ENCODE measurements at regions not wholly inside any gene's neighbourhood (a gene's known extent, or its start where the extent isn't known, plus 50 kb on each side); places are given as distances from the start of the nearest gene placed in this dataset.

GRCh38 chr10:1966712-1967376, 229.5 kb upstream of the ADARB2 start:
- no peak overlapping the region for H3K4me3 Mint-ChIP-seq
- no peaks in the 10 kb centered on the region for H3K36me3 Mint-ChIP-seq
- Histone ChIP-seq H3K4me3 (ENCODE audit: low read length) (no peak overlapping the region), H3K9me3 (ENCODE audit: control insufficient read depth in 2 of 3, low read length in 3 of 3) (no peaks in the 10 kb centered on the region), H3K36me3 (ENCODE audit: control insufficient read depth in 2 of 3, insufficient read depth in 3 of 3, low read length in 3 of 3) (no peaks in the 10 kb centered on the region), H3K27ac (ENCODE audit: low read depth, low read length) (no peak overlapping the region), H3K27me3 (ENCODE audit: control insufficient read depth in 2 of 2, insufficient read depth in 2 of 2, low read length in 2 of 2) (no peaks in the 10 kb centered on the region), H3K4me1 (ENCODE audit: control insufficient read depth in 2 of 2, insufficient read depth in 2 of 2, low read length in 2 of 2) (no peaks in the 10 kb centered on the region)
- POLR2A ChIA-PET = interaction anchor here (1.1 kb wide), 1 partner anchor 13 kb away, joined by 3 read pairs; no protein-coding TSS in a partner anchor
- DNase-seq (no peak), ATAC-seq (no peak)
- H3K27ac Mint-ChIP-seq = no peak overlapping the region
- intact Hi-C loops (cut with micrococcal nuclease) = no loop called here
- H3K27me3 Mint-ChIP-seq = peaks cover 0 to 7% (median 0%) of the 10 kb centered on the region in 5 donors
- no peaks in the 10 kb centered on the region for H3K4me1 Mint-ChIP-seq
- peaks cover 0 to 3% (median 0%) of the 10 kb centered on the region in 11 donors for H3K9me3 Mint-ChIP-seq
- CTCF ChIA-PET = no interaction called here

GRCh38 chr10:1964476-1964875, 227.2 kb upstream of the ADARB2 start:
- no peaks in the 10 kb centered on the region for H3K4me1 ChIP-seq (ENCODE audit: control insufficient read depth in 2 of 2, insufficient read depth in 2 of 2, low read length in 2 of 2)
- Mint-ChIP-seq H3K27ac (no peak overlapping the region), H3K27me3 (peaks cover 0 to 5% (median 0%) of the 10 kb centered on the region in 5 donors), H3K4me1 (no peaks in the 10 kb centered on the region), H3K36me3 (no peaks in the 10 kb centered on the region), H3K4me3 (no peak overlapping the region), H3K9me3 (peaks cover 0 to 3% (median 0%) of the 10 kb centered on the region in 11 donors)
- no peaks in the 10 kb centered on the region for H3K36me3 ChIP-seq (ENCODE audit: control insufficient read depth in 2 of 3, insufficient read depth in 3 of 3, low read length in 3 of 3)
- no peak overlapping the region for H3K4me3 ChIP-seq (ENCODE audit: low read length)
- H3K27me3 ChIP-seq (ENCODE audit: control insufficient read depth in 2 of 2, insufficient read depth in 2 of 2, low read length in 2 of 2) = no peaks in the 10 kb centered on the region
- intact Hi-C loops (cut with micrococcal nuclease) = no loop called here
- CTCF ChIA-PET = no interaction called here
- no peak overlapping the region for H3K27ac ChIP-seq (ENCODE audit: low read depth, low read length)
- DNase-seq (no peak), ATAC-seq (no peak)
- POLR2A ChIA-PET = interaction anchor here (0.5 to 1.9 kb wide), 2 partner anchors 9 to 21 kb away, joined by 3 to 7 read pairs; no protein-coding TSS in a partner anchor
- no peaks in the 10 kb centered on the region for H3K9me3 ChIP-seq (ENCODE audit: control insufficient read depth in 2 of 3, low read length in 3 of 3)

- Mint-ChIP-seq H3K4me1 (peaks cover 0 to 3% (median 0%) of the 10 kb centered on the region in 7 donors), H3K4me3 (no peak overlapping the region), H3K27ac (no peak overlapping the region), H3K36me3 (no peaks in the 10 kb centered on the region), H3K9me3 (peaks cover 0 to 3% (median 0%) of the 10 kb centered on the region in 11 donors), H3K27me3 (peaks cover 0 to 5% (median 0%) of the 10 kb centered on the region in 5 donors)
- Histone ChIP-seq H3K36me3 (ENCODE audit: control insufficient read depth in 2 of 3, insufficient read depth in 3 of 3, low read length in 3 of 3) (no peaks in the 10 kb centered on the region), H3K27me3 (ENCODE audit: control insufficient read depth in 2 of 2, insufficient read depth in 2 of 2, low read length in 2 of 2) (no peaks in the 10 kb centered on the region), H3K4me1 (ENCODE audit: control insufficient read depth in 2 of 2, insufficient read depth in 2 of 2, low read length in 2 of 2) (no peaks in the 10 kb centered on the region), H3K27ac (ENCODE audit: low read depth, low read length) (no peak overlapping the region), H3K9me3 (ENCODE audit: control insufficient read depth in 2 of 3, low read length in 3 of 3) (no peaks in the 10 kb centered on the region), H3K4me3 (ENCODE audit: low read length) (no peak overlapping the region)
- ChIA-PET CTCF (no interaction called here), POLR2A (no interaction called here)
- intact Hi-C loops (cut with micrococcal nuclease) = no loop called here
- no peak for DNase-seq
- ATAC-seq = no peak
Measured at GRCh38 chr10:1963341-1963740, 226.0 kb upstream of the ADARB2 start.

GRCh38 chr10:1961989-1962388, 224.7 kb upstream of the ADARB2 start:
- H3K4me3 ChIP-seq (ENCODE audit: low read length) = no peak overlapping the region
- no peak overlapping the region for H3K27ac ChIP-seq (ENCODE audit: low read depth, low read length)
- H3K27me3 Mint-ChIP-seq = peaks cover 0 to 5% (median 0%) of the 10 kb centered on the region in 5 donors
- H3K4me3 Mint-ChIP-seq = no peak overlapping the region
- H3K9me3 Mint-ChIP-seq = peaks cover 0 to 3% (median 0%) of the 10 kb centered on the region in 11 donors
- no peaks in the 10 kb centered on the region for H3K9me3 ChIP-seq (ENCODE audit: control insufficient read depth in 2 of 3, low read length in 3 of 3)
- DNase-seq = no peak
- no peaks in the 10 kb centered on the region for H3K36me3 Mint-ChIP-seq
- peaks cover 0 to 15% (median 4%) of the 10 kb centered on the region in 7 donors for H3K4me1 Mint-ChIP-seq
- ChIA-PET CTCF (no interaction called here), POLR2A (interaction anchor here (0.6 kb wide), 1 partner anchor 208 kb away, joined by 3 read pairs; no protein-coding TSS in a partner anchor)
- intact Hi-C loops (cut with micrococcal nuclease) = no loop called here
- H3K4me1 ChIP-seq (ENCODE audit: control insufficient read depth in 2 of 2, insufficient read depth in 2 of 2, low read length in 2 of 2) = no peaks in the 10 kb centered on the region
- no peaks in the 10 kb centered on the region for H3K27me3 ChIP-seq (ENCODE audit: control insufficient read depth in 2 of 2, insufficient read depth in 2 of 2, low read length in 2 of 2)
- ATAC-seq = no peak
- H3K27ac Mint-ChIP-seq = no peak overlapping the region
- no peaks in the 10 kb centered on the region for H3K36me3 ChIP-seq (ENCODE audit: control insufficient read depth in 2 of 3, insufficient read depth in 3 of 3, low read length in 3 of 3)

- Histone ChIP-seq H3K27me3 (ENCODE audit: control insufficient read depth in 2 of 2, insufficient read depth in 2 of 2, low read length in 2 of 2) (no peaks in the 10 kb centered on the region), H3K9me3 (ENCODE audit: control insufficient read depth in 2 of 3, low read length in 3 of 3) (no peaks in the 10 kb centered on the region), H3K27ac (ENCODE audit: low read depth, low read length) (no peak overlapping the region), H3K4me3 (ENCODE audit: low read length) (no peak overlapping the region), H3K4me1 (ENCODE audit: control insufficient read depth in 2 of 2, insufficient read depth in 2 of 2, low read length in 2 of 2) (no peaks in the 10 kb centered on the region), H3K36me3 (ENCODE audit: control insufficient read depth in 2 of 3, insufficient read depth in 3 of 3, low read length in 3 of 3) (no peaks in the 10 kb centered on the region)
- CTCF ChIA-PET = no interaction called here
- peak overlapping the region in 1 of 9 donors; percentile 1 for H3K27ac Mint-ChIP-seq
- ATAC-seq (no peak), DNase-seq (no peak)
- H3K4me1 Mint-ChIP-seq = peaks cover 0 to 15% (median 5%) of the 10 kb centered on the region in 7 donors
- no peaks in the 10 kb centered on the region for H3K36me3 Mint-ChIP-seq
- H3K4me3 Mint-ChIP-seq = no peak overlapping the region
- POLR2A ChIA-PET = no interaction called here
- intact Hi-C loops (cut with micrococcal nuclease) = no loop called here
- H3K27me3 Mint-ChIP-seq = peaks cover 0 to 5% (median 0%) of the 10 kb centered on the region in 5 donors
- peaks cover 0 to 6% (median 0%) of the 10 kb centered on the region in 11 donors for H3K9me3 Mint-ChIP-seq
Measured at GRCh38 chr10:1960982-1961381, 223.7 kb upstream of the ADARB2 start.

GRCh38 chr10:1957057-1957456, 219.7 kb upstream of the ADARB2 start:
- Mint-ChIP-seq H3K36me3 (no peaks in the 10 kb centered on the region), H3K27me3 (no peaks in the 10 kb centered on the region), H3K27ac (peak overlapping the region in 4 of 9 donors; percentile 37 to 66 (median 61)), H3K9me3 (peaks cover 0 to 4% (median 0%) of the 10 kb centered on the region in 11 donors), H3K4me3 (no peak overlapping the region), H3K4me1 (peaks cover 0 to 15% (median 5%) of the 10 kb centered on the region in 7 donors)
- H3K27ac ChIP-seq (ENCODE audit: low read depth, low read length) = no peak overlapping the region
- no peaks in the 10 kb centered on the region for H3K36me3 ChIP-seq (ENCODE audit: control insufficient read depth in 2 of 3, insufficient read depth in 3 of 3, low read length in 3 of 3)
- CTCF ChIA-PET = no interaction called here
- H3K4me1 ChIP-seq (ENCODE audit: control insufficient read depth in 2 of 2, insufficient read depth in 2 of 2, low read length in 2 of 2) = no peaks in the 10 kb centered on the region
- H3K27me3 ChIP-seq (ENCODE audit: control insufficient read depth in 2 of 2, insufficient read depth in 2 of 2, low read length in 2 of 2) = no peaks in the 10 kb centered on the region
- no peaks in the 10 kb centered on the region for H3K9me3 ChIP-seq (ENCODE audit: control insufficient read depth in 2 of 3, low read length in 3 of 3)
- DNase-seq (no peak), ATAC-seq (no peak)
- POLR2A ChIA-PET = no interaction called here
- intact Hi-C loops (cut with micrococcal nuclease) = no loop called here
- no peak overlapping the region for H3K4me3 ChIP-seq (ENCODE audit: low read length)

GRCh38 chr10:1954300-1954699, 217.0 kb upstream of the ADARB2 start:
- no peak for ATAC-seq
- Mint-ChIP-seq H3K4me3 (no peak overlapping the region), H3K27ac (no peak overlapping the region), H3K36me3 (peaks cover 0 to 1% (median 0%) of the 10 kb centered on the region in 5 donors), H3K4me1 (peaks cover 0 to 15% (median 5%) of the 10 kb centered on the region in 7 donors), H3K9me3 (peaks cover 0 to 7% (median 0%) of the 10 kb centered on the region in 11 donors), H3K27me3 (no peaks in the 10 kb centered on the region)
- intact Hi-C loops (cut with micrococcal nuclease) = no loop called here
- no peaks in the 10 kb centered on the region for H3K27me3 ChIP-seq (ENCODE audit: control insufficient read depth in 2 of 2, insufficient read depth in 2 of 2, low read length in 2 of 2)
- no peak overlapping the region for H3K27ac ChIP-seq (ENCODE audit: low read depth, low read length)
- ChIA-PET CTCF (no interaction called here), POLR2A (interaction anchor here (1.0 kb wide), 1 partner anchor 13 kb away, joined by 3 read pairs; no protein-coding TSS in a partner anchor)
- no peaks in the 10 kb centered on the region for H3K9me3 ChIP-seq (ENCODE audit: control insufficient read depth in 2 of 3, low read length in 3 of 3)
- H3K4me3 ChIP-seq (ENCODE audit: low read length) = no peak overlapping the region
- H3K36me3 ChIP-seq (ENCODE audit: control insufficient read depth in 2 of 3, insufficient read depth in 3 of 3, low read length in 3 of 3) = no peaks in the 10 kb centered on the region
- DNase-seq = no peak
- H3K4me1 ChIP-seq (ENCODE audit: control insufficient read depth in 2 of 2, insufficient read depth in 2 of 2, low read length in 2 of 2) = no peaks in the 10 kb centered on the region

Measured in naive thymus-derived CD4-positive, alpha-beta T cell (primary cell).